C1 segment of cervical spinal cord (tissue), 14 donors: ENCODE measurements at regions not wholly inside any gene's neighbourhood (a gene's known extent, or its start where the extent isn't known, plus 50 kb on each side); places are given as distances from the start of the nearest gene placed in this dataset.
"Not testable (repeated sequence)": the region's sequence is repeated elsewhere in the genome, so short reads cannot be mapped to it uniquely, and the experiment has no call there.

Experiments used
- DNase-seq, 14 donors: peaks; one replicate each; lab custom pipeline; 2025; lab: John Stamatoyannopoulos, UW

GRCh38 chr13:44887515-44887914, 101.8 kb downstream of the NUFIP1 start:
- DNase-seq = no peak

- peak in 1 of 14 donors; percentile 6 for DNase-seq
Measured at GRCh38 chr13:44884076-44884729, 105.1 kb downstream of the NUFIP1 start.

GRCh38 chr13:44879452-44880058, 109.7 kb downstream of the NUFIP1 start:
- no peak for DNase-seq

- DNase-seq = no peak
Measured at GRCh38 chr13:44876782-44877324, 112.4 kb downstream of the NUFIP1 start.

GRCh38 chr13:44874886-44875630, 114.2 kb downstream of the NUFIP1 start:
- DNase-seq = no peak

GRCh38 chr13:44874176-44874575, 115.1 kb downstream of the NUFIP1 start:
- no peak for DNase-seq

- no peak for DNase-seq
Measured at GRCh38 chr13:44873461-44873860, 115.8 kb downstream of the NUFIP1 start.

GRCh38 chr13:44872751-44873150, 116.5 kb downstream of the NUFIP1 start:
- DNase-seq = no peak

DNA sequence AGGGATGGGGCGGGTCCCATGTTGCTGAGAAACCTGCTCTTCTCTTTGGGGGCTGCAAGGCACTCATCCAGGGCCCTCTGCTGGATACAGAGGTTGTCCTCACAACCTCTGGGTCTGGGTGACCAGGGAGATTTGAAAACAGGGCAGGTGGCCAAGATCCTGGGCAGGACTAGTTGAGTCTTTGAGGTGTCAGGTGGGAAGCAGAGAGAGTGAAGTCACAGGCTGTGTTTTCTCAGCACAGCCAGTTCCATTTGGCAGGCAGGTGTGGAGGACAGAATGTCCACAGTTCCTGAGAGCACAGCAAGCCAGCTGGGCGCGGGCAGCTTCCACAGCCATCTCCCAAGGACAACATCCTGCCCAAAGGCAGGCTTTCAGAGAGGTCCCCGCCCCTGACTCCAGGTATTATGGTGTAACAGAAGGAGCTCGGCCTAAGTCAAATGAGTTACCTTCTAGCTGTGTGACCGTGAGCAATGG, 118.8 kb downstream of the NUFIP1 start:
- DNase-seq = no peak

DNA sequence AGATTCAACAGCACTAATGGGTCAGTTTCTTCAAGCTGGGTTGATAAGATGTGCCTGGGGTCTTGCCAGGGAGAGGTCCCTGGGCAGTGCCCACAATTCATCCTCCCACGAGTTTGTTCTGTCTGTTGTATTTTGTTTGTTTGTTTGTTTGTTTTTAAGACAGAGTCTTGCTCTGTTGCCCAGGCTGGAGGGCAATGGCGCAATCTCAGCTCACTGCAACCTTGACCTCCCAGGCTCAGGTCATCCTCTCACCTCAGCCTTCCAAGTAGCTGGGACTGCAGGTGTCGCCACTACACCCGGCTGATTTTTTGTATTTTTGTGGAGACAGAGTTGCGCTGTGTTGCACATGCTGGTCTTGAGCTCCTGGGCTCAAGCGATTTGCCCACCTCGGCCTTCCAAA, 120.1 kb downstream of the NUFIP1 start:
- DNase-seq = no peak

DNA sequence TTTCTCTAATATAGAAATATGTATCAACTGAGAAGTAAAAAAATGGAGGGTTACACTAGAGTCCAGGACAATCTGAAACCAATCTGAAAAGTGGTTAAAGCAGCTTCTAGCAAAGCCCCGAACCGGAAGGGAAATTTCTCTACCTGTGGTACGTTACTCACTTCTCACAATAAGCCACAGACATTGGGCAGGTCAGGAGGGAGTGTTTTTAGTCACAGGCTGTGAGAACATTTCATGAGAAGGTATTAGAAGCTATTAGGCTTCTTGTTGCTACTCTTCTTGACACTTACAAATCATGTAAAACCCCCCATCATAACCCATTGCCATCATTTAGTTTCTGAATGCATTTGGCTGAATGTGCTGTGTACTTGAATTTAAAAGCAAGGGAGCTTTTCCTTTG, 120.9 kb downstream of the NUFIP1 start:
- no peak for DNase-seq

GRCh38 chr13:44867825-44868224, 121.4 kb downstream of the NUFIP1 start:
- DNase-seq = no peak

DNA sequence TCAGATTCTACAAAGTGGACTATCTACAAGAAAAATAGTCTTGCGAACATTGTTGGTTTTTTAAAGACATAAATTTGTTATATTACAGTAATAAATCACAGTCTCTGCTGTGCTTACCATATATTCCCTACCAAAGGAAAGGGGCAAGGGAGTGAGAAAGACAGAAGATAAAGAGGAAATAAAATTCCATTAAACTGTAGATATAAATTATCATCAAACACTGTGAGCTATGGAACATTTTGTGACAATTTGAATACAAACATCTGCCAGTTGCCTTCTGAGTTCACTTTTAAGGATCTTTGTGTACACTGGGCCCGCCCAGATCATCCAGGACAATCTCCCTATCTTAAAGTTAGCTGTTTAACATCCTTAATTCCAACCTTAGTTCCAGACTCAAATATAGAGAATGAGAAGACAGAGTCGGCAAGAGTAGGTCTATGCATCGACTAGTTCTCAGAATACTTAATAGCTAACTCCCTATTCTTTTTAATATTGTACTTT, 122.8 kb downstream of the NUFIP1 start:
- DNase-seq = no peak

- DNase-seq = no peak
Measured at GRCh38 chr13:44865722-44866410, 123.4 kb downstream of the NUFIP1 start.

DNA sequence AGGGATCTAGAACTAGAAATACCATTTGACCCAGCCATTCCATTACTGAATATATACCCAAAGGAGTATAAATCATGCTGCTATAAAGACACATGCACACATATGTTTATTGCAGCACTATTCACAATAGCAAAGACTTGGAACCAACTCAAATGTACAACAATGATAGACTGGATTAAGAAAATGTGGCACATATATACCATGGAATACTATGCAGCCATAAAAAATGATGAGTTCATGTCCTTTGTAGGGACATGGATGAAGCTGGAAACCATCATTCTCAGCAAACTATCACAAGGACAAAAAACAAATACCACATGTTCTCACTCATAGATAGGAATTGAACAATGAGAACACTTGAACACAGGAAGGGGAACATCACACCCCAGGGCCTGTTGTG, 125.6 kb downstream of the NUFIP1 start:
- DNase-seq = not testable (repeated sequence)

GRCh38 chr13:44860454-44860853, 128.8 kb downstream of the NUFIP1 start:
- DNase-seq = no peak

GRCh38 chr13:44857736-44858135, 131.5 kb downstream of the NUFIP1 start:
- DNase-seq = no peak

DNA sequence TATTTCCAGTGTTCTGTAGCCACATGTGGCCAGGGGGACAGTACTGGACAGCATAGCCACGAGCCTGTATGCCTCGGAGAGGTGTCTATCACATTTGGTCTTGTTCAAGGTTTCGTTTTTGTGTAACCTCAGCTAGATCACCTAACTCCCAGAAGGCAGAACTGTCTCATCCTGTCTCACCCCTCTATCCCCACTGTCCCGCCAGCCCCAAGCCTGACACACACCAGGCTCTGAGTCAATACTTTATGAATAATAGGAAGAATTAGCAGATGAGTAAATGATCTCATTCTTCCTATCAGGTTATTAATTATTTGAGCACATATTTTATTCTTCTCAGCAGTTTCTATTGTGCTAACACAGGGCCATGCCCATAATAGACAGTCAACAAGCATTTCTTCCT, 132.2 kb downstream of the NUFIP1 start:
- no peak for DNase-seq

GRCh38 chr13:44855860-44856259, 133.4 kb downstream of the NUFIP1 start:
- peak in 1 of 14 donors; percentile 8 for DNase-seq

GRCh38 chr13:44854313-44855060, 134.8 kb downstream of the NUFIP1 start:
- DNase-seq = no peak

DNA sequence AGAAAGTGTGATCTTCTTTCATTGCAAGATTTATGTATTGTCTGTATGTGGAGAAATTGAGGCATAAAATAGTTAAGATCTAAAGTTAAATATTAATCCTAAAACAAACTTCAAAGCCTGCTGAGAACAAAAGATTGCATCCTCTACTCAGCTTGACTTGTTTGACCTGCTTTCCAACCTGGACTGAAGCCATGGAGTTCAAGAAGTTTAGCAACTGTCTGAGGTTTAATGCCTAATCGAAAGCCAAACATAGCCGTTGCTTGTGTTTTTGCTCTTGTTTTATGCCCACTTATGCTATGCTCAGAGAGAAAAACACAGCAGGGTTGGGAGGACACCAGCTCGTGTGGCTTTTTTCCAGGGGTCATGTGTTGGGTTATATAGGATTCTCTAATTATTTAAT, 135.6 kb downstream of the NUFIP1 start:
- DNase-seq = no peak
